NCI-H1930 (cell line): ENCODE measurements at regions not wholly inside any gene's neighbourhood (a gene's known extent, or its start where the extent isn't known, plus 50 kb on each side); places are given as distances from the start of the nearest gene placed in this dataset.
"Not testable (repeated sequence)": the region's sequence is repeated elsewhere in the genome, so short reads cannot be mapped to it uniquely, and the experiment has no call there.

Experiments
- DNase-seq, 2 experiments: peaks; one replicate each; lab custom pipeline; 2025; lab: John Stamatoyannopoulos, UW

GRCh38 chr6:150767571-150768018 lies 97.9 kb upstream of the MTHFD1L start:
- DNase-seq = no peak

GRCh38 chr6:150770637-150771036 lies 94.9 kb upstream of the MTHFD1L start:
- no peak for DNase-seq

DNA sequence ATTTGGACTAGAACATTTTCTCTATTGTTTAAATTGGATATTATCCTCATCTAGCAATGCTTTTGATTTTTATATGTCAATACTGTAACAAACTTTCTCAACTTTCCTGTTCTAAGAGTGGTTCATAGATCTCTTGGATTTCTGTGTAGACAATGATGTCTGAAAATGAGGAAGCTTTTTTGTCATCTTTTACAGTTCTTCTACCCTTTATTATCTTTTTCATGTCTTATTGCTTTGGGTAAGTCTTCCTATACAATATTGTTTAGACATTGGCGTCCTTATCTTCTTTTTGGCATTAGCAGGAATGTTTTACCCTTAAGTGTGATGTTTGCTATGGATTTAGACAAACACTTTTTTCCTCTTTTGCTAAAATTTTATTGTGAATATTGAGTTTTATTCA lies 91.5 kb upstream of the MTHFD1L start:
- no peak for DNase-seq

DNA sequence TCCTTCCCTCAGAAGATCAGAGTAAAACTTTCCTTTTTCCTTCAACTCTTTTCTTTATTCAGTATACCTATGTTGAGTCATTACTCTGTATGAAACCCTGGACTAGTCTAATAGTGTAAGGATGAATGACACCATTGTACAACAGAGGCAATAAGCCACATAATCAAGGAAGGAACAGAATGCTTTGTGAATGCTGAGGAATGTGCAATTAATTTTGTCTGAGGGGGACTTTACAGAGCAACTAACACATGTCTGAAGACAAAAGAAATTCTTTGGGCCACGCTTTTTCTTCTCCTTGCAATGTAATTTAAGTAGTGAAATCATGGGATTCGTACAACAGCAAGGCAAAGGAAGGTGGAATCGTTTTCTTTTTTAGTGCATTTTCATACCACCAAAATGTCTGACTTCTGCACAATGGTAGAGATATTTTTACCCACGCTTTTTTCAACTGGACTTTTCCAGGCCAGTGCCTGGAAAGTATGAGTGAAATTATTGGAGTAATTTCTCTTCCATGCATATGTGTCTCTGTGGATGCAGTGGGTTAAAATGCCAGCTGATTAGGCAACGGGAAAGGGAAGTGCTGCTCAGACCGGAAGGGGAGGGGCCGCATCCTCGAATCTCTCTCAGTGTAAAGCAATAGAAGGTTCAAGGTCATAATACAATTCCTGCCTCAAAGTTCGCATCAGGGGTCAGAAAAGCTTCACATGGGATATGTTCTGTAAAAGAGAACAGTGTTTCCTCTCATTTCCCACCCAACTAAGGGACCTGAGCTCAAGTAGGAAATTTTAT lies 89.9 kb upstream of the MTHFD1L start:
- no peak for DNase-seq

DNA sequence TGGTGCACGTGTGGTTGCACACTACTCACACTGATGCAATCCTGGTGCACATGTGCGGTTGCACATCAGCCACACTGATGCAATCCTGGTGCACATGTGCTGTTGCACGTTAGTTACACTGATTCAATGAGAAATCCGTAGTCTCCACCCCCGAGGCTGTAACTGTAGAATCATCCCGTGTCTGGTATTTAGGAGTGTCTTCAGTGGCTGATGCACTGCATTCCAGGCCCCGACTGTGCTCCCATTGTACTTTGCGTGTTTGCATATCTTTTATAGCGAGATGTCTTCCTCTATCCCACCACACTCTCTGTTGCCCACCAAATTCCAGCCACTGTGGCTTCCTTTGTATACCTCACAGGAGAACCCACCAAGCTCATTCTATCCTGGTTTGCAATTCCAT lies 87.8 kb upstream of the MTHFD1L start:
- no peak for DNase-seq

GRCh38 chr6:150783813-150784212 lies 81.7 kb upstream of the MTHFD1L start:
- no peak for DNase-seq

DNA sequence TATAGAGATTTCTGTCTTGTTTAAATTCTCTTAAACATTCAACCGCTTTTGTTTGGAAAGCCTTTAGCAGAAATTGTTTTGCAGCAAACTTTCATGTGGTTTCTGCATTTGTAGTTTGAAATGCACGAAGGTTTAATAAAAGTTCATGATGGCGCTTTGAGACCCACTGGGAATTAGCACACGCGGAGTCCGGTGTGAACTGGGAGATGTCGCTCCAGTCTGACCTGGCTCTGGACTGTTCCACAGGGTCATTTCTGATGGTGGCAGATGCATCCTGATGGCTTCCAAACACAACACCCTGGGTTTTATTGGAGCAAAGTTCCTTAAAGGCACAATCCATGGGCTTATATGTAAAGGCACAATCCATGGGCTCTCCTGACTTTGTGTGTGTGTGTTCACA lies 78.1 kb upstream of the MTHFD1L start:
- no peak for DNase-seq

- no peak for DNase-seq
Measured at GRCh38 chr6:150788089-150788488, 77.4 kb upstream of the MTHFD1L start.

DNA sequence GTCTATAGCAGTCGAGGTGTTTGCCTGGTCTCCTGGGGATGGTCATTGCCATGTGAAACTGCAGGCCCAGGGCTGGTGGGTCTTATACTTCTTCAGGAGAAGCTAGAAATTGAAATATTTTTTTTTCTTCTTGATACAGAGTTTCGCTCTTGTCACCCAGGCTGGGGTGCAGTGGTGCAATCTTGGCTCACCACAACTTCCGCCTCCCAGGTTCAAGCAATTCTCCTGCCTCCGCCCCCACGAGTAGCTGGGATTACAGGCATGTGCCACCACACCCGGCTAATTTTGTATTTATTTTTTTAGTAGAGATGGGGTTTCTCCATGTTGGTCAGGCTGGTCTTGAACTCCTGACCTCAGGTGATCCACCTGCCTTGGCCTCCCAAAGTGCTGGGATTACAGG lies 75.6 kb upstream of the MTHFD1L start:
- not testable (repeated sequence) for DNase-seq

- no peak for DNase-seq
Measured at GRCh38 chr6:150791717-150792116, 73.8 kb upstream of the MTHFD1L start.

GRCh38 chr6:150797949-150798348 lies 67.6 kb upstream of the MTHFD1L start:
- no peak for DNase-seq

- DNase-seq = no peak
Measured at GRCh38 chr6:150799276-150799805, 66.2 kb upstream of the MTHFD1L start.

GRCh38 chr6:150800674-150801314 lies 64.7 kb upstream of the MTHFD1L start:
- no peak for DNase-seq

DNA sequence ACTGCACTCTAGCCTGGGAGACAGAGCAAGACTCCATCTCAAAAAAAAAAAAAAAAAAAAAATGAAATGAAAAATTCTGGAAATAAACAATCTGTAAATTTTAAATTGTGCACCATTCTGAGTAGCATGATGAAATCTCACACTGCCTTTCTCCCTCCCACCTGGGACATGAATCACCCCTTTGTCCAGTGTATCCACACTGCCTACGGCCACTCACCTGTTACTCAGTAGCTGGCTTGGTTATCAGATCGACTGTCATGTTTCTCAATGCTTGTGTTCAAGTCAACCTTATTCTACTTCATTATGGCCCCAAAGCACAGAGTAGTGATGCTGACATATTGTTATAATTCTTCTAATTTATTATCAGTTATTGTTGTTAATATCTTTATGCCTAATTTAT lies 58.7 kb upstream of the MTHFD1L start:
- DNase-seq = no peak

GRCh38 chr6:150813319-150813992 lies 52.0 kb upstream of the MTHFD1L start:
- DNase-seq = no peak

DNA sequence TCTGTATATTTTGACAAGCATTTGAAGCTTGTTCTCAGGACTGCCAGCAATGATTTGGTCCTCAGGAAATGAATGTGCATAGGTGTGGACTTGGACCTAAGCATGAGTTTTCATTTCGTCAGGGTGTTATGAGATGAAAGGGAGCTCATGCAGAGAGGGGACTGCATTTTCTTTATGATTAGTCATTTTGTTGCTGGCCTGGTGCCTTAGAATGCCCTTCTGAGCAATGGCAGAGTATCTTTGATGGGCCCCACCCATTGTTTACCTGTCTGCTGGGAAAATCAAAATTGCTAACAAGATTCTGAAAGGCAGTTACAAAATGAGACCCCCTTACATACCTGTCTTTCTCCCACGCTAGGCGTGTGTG lies 51.5 kb upstream of the MTHFD1L start:
- DNase-seq = no peak
